AG04449 (cell line): ENCODE measurements at regions not wholly inside any gene's neighbourhood (a gene's known extent, or its start where the extent isn't known, plus 50 kb on each side); places are given as distances from the start of the nearest gene placed in this dataset.
"Not testable (repeated sequence)": the region's sequence is repeated elsewhere in the genome, so short reads cannot be mapped to it uniquely, and the experiment has no call there.

Experiments used
- CTCF ChIA-PET: fragments of 350-600 bp; formaldehyde crosslinking; extraction: SDS; loops from one replicate; lab custom pipeline; 2021; ENCODE audit warnings: antibody characterized with exemption; lab: Yijun Ruan, JAX
- POLR2A ChIA-PET: fragments of 400-600, 350-600 bp; formaldehyde crosslinking; extraction: SDS; loops from one replicate; lab custom pipeline; 2020; ENCODE audit warnings: antibody characterized with exemption, inconsistent platforms; lab: Yijun Ruan, JAX
- DNase-seq: peaks from one replicate; pipeline ENCODE4 v3.0.0-alpha.2; 2010; ENCODE audit warnings: low read depth, low spot score
- H3K4me3 ChIP-seq: 2 replicates; pipeline ENCODE4 v1.5.1; 2011; ENCODE audit warnings: low read depth, mild to moderate bottlenecking, control low read depth, low read length
- TF ChIP-seq, protein P1 (sequence below): IDR thresholded peaks from one replicate; pipeline ENCODE4 v1.5.1; 2011; ENCODE audit warnings: mild to moderate bottlenecking, moderate library complexity, low read length, control low read depth, inconsistent platforms; ENCODE audit not compliant: insufficient read depth; ENCODE audit errors: missing control alignments

DNA sequence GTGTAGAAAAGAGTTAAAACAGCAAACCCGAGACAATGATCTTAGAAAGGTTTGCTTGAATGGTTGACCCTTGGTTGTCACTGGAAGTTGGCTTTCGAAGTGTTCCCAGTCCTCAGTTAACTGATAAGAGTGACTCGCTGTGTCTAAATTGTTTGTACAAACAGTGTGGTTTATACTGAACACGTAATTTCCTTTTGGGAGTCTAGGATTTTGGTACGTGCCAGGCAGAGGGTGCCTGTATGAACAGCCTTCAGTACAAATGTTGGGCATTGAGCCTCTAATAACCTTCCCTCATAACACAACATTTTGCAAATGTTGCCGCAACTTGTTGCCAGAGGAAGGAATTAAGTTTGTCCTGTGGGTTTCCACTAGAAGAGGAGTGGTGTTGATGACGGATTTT lies 95.8 kb upstream of the DPP10 start:
- DNase-seq = no peak
- ChIA-PET CTCF (no interaction called here), POLR2A (no interaction called here)
- no peak overlapping the region for H3K4me3 ChIP-seq
- TF ChIP-seq, protein P1, sequence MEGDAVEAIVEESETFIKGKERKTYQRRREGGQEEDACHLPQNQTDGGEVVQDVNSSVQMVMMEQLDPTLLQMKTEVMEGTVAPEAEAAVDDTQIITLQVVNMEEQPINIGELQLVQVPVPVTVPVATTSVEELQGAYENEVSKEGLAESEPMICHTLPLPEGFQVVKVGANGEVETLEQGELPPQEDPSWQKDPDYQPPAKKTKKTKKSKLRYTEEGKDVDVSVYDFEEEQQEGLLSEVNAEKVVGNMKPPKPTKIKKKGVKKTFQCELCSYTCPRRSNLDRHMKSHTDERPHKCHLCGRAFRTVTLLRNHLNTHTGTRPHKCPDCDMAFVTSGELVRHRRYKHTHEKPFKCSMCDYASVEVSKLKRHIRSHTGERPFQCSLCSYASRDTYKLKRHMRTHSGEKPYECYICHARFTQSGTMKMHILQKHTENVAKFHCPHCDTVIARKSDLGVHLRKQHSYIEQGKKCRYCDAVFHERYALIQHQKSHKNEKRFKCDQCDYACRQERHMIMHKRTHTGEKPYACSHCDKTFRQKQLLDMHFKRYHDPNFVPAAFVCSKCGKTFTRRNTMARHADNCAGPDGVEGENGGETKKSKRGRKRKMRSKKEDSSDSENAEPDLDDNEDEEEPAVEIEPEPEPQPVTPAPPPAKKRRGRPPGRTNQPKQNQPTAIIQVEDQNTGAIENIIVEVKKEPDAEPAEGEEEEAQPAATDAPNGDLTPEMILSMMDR = no peak

DNA sequence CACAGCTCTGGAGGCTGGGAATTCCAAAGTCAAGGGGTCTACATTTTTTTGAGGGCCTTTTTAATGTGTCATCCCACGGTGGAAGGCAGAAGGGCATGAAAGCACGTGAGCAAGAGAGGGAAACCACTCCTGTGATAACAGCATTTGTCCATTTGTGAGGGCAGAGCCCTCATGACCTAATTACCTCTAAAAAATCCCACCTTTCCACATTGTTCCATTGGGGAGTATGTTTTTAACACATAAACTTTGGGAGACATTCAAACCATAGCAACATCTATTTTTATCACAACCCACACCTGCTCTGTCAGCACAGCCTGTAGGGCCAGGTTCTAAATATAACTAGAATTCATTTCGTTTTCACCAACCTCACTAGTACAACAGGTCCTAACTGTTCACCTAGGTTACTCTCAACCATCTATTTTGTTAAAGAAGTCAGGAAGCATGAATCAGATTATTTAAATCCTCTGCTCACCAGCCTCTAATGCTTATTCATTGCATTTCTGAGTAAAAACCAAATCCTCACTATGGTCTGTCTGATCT lies 92.2 kb upstream of the DPP10 start:
- ChIA-PET CTCF (no interaction called here), POLR2A (no interaction called here)
- no peak for DNase-seq
- H3K4me3 ChIP-seq = no peak overlapping the region
- TF ChIP-seq, protein P1 = no peak

DNA sequence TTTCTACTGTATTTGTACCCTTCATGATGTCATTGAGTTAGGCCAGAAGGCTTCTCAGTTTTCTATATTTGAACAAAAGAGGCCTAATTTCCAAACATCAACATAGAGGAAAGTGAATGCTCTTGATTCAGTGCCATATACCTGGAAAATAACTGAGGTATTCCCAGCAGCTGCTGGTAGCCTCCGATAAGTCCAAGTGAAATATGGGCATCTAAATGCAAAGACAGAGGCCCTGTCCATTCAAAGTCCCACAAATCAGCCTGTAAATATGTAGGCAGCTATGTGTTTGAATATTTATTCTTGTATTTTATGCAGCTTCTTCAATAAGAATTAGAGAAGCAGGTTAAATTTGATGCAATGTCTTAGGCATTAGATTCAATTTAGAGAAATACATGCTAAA lies 89.5 kb upstream of the DPP10 start:
- CTCF ChIA-PET = no interaction called here
- POLR2A ChIA-PET = no interaction called here
- no peak overlapping the region for H3K4me3 ChIP-seq
- TF ChIP-seq, protein P1 = no peak
- DNase-seq = no peak

DNA sequence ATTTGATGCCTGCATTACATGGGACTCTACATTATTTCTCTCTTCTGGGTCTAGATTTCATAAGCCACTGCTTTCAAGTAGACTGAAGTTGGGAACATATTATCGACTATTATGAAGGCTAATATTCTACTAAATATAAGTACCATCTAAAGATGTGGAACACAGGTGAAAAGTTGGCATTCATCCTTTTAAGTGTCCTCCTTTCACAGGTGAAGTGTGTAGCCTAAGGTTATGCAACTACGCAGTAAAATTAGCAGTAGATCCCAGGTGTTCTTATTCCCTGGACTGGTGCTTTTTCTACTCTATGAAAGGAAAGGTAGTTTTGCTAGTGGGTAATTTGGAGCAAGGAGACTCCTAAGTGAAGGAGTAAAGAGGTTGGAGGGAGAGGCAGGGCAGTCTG lies 88.2 kb upstream of the DPP10 start:
- ChIA-PET POLR2A (no interaction called here), CTCF (no interaction called here)
- TF ChIP-seq, protein P1 = no peak
- no peak overlapping the region for H3K4me3 ChIP-seq
- no peak for DNase-seq

DNA sequence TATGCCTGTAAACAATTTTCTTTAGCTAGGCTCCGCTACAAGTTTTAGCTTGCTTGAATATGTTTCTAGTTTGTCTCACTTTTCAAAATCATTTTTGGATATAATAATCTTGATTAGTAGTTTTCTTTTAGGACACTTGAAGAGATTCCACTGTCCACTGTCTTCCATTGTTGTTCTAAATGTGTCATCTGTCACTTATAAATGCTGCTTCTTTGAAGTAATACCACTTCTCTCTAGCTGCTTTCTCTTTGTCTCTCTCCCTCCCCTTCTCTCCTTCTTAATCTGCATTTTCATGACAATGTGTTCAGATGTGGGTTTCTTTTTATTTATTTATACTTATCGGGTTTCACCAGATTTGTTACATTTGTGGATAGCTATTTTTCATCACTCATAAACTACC lies 73.7 kb upstream of the DPP10 start:
- TF ChIP-seq, protein P1 = no peak
- H3K4me3 ChIP-seq = no peak overlapping the region
- ChIA-PET POLR2A (no interaction called here), CTCF (no interaction called here)
- no peak for DNase-seq

DNA sequence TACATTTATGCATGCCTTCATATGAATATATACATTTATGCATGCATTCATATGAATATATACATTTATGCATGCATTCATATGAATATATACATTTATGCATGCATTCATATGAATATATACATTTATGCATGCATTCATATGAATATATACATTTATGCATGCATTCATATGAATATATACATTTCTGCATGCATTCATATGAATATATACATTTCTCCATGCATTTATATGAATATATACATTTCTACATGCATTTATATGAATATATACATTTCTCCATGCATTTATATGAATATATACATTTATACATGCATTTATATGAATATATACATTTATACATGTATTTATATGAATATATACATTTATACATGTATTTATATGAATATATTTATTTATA lies 70.7 kb upstream of the DPP10 start:
- POLR2A ChIA-PET, CTCF ChIA-PET, DNase-seq: not testable (repeated sequence)

DNA sequence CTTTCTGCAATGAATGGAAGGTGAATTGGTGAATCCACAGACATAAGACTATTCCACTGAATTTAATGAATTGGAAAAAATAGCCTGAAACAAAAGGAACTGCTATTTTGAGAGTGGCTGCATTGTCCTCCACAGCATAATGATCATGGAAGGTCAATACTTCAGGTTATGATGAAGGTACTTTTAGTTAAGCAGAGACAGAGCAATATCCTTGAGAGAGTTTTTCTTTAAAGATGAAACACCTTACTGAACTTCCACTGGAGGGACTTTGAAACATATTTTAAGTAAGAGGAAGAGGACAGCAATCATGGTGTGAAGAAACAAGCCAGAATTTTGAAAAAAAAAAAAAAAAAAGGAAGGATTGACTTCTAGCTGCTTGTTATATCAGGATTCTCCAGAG lies 68.8 kb upstream of the DPP10 start:
- POLR2A ChIA-PET = no interaction called here
- CTCF ChIA-PET = no interaction called here
- DNase-seq = no peak
- no peak overlapping the region for H3K4me3 ChIP-seq
- TF ChIP-seq, protein P1 = no peak

More for the DNA sequence above, 70.7 kb upstream of the DPP10 start:
- H3K4me3 ChIP-seq = not testable (repeated sequence)
